Esophagus muscularis mucosa (tissue), 4 donors: ENCODE measurements at regions not wholly inside any gene's neighbourhood (a gene's known extent, or its start where the extent isn't known, plus 50 kb on each side); places are given as distances from the start of the nearest gene placed in this dataset.

Experiments used
- EP300 ChIP-seq: sonication (generic); formaldehyde crosslinking; IDR thresholded peaks from one replicate; pipeline ENCODE4 v1.6.1; 2017; ENCODE audit warnings: antibody characterized with exemption
- POLR2A ChIP-seq: fragments of 450-650 bp; IDR thresholded peaks from one replicate; pipeline ENCODE4 v1.6.1; 2017; ENCODE audit warnings: antibody characterized with exemption, moderate library complexity, mild to moderate bottlenecking, low read depth
- POLR2AphosphoS5 ChIP-seq, 2 donors: sonication (generic); formaldehyde crosslinking; IDR thresholded peaks; one replicate each; pipeline ENCODE4 v1.6.1; 2017; ENCODE audit warnings: antibody characterized with exemption in 2 of 2
- TF ChIP-seq, protein P1 (sequence below), 3 experiments: fragments of 200-600 bp in 2 of 3; fragments of 450-650 bp in 1 of 3; sonication (generic) in 2 of 3; IDR thresholded peaks; one replicate each; pipeline ENCODE4 v1.5.1; 2017 to 2019; ENCODE audit warnings: antibody characterized with exemption in 3 of 3, mild to moderate bottlenecking in 2 of 3, moderate library complexity in 1 of 3

- TF ChIP-seq, protein P1, sequence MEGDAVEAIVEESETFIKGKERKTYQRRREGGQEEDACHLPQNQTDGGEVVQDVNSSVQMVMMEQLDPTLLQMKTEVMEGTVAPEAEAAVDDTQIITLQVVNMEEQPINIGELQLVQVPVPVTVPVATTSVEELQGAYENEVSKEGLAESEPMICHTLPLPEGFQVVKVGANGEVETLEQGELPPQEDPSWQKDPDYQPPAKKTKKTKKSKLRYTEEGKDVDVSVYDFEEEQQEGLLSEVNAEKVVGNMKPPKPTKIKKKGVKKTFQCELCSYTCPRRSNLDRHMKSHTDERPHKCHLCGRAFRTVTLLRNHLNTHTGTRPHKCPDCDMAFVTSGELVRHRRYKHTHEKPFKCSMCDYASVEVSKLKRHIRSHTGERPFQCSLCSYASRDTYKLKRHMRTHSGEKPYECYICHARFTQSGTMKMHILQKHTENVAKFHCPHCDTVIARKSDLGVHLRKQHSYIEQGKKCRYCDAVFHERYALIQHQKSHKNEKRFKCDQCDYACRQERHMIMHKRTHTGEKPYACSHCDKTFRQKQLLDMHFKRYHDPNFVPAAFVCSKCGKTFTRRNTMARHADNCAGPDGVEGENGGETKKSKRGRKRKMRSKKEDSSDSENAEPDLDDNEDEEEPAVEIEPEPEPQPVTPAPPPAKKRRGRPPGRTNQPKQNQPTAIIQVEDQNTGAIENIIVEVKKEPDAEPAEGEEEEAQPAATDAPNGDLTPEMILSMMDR (IDR thresholded peaks at IDR 0.05), result no peak
- no peak for TF ChIP-seq POLR2A
- TF ChIP-seq EP300, result no peak
- TF ChIP-seq POLR2AphosphoS5 (IDR thresholded peaks at IDR 0.05), result no peak
Measured at GRCh38 chr6:66854014-66854413, 1147.0 kb upstream of the EYS start.
